IMR-90 (cell line): ENCODE measurements at regions not wholly inside any gene's neighbourhood (a gene's known extent, or its start where the extent isn't known, plus 50 kb on each side); places are given as distances from the start of the nearest gene placed in this dataset.

Experiments
- ATAC-seq: fragments of 200-7000 bp; cut with Tn5 transposase; 2 replicates; pipeline ENCODE4 v1.9.1; 2020; ENCODE audit warnings: low read depth, mild to moderate bottlenecking, moderate library complexity
- BruUV-seq: library from RNA; stranded (reverse); fragments of 400-500 nt; replicated peaks from 2 replicates; lab custom pipeline; 2021; lab: Mats Ljungman, UMichigan
- CTCF ChIA-PET: fragments of 300-600 bp; formaldehyde crosslinking; extraction: SDS; loops from one replicate; lab custom pipeline; 2021; ENCODE audit warnings: antibody characterized with exemption; lab: Yijun Ruan, JAX
- POLR2A ChIA-PET: fragments of 300-600 bp; sonication (Branson Sonifier 250); formaldehyde crosslinking; loops from one replicate; lab custom pipeline; 2022; ENCODE audit warnings: antibody characterized with exemption; ENCODE audit not compliant: unreplicated experiment; lab: Charles Lee
- DNase-seq: peaks from one replicate; pipeline ENCODE4 v3.0.0; 2013
- H2AFZ ChIP-seq: replicated peaks from 2 replicates; pipeline ENCODE3; 2013; ENCODE audit warnings: low read length, mild to moderate bottlenecking; ENCODE audit not compliant: poor library complexity
- H2AK5ac ChIP-seq: 2 replicates; pipeline ENCODE4 v1.6.1; 2013; ENCODE audit warnings: low read depth, low read length, inconsistent platforms
- H2AK9ac ChIP-seq: replicated peaks from 2 replicates; pipeline ENCODE3; 2013; ENCODE audit warnings: mild to moderate bottlenecking, low read depth, low read length, moderate library complexity; ENCODE audit not compliant: poor library complexity
- H2BK120ac ChIP-seq: 2 replicates; pipeline ENCODE4 v1.6.1; 2013; ENCODE audit warnings: low read depth, low read length, inconsistent platforms
- H2BK15ac ChIP-seq: 3 replicates; pipeline ENCODE4 v1.6.1; 2013; ENCODE audit warnings: low read depth, low read length, inconsistent platforms
- H2BK20ac ChIP-seq: 2 replicates; pipeline ENCODE4 v1.6.1; 2013; ENCODE audit warnings: low read depth, mild to moderate bottlenecking, inconsistent platforms, low read length, moderate library complexity
- H2BK5ac ChIP-seq: 2 replicates; pipeline ENCODE4 v1.6.1; 2013; ENCODE audit warnings: mild to moderate bottlenecking, low read depth, low read length, inconsistent platforms; ENCODE audit not compliant: poor library complexity, severe bottlenecking
- H3K14ac ChIP-seq: replicated peaks from 2 replicates; pipeline ENCODE4 v1.6.1; 2013; ENCODE audit warnings: low read depth, low read length, inconsistent platforms
- H3K18ac ChIP-seq: 2 replicates; pipeline ENCODE4 v1.6.1; 2013; ENCODE audit warnings: low read depth, low read length, control low read depth
- H3K23ac ChIP-seq: 2 replicates; pipeline ENCODE4 v1.6.1; 2013; ENCODE audit warnings: low read depth, low read length, inconsistent platforms
- H3K27ac ChIP-seq: 2 replicates; pipeline ENCODE4 v1.5.1; 2013; ENCODE audit warnings: mild to moderate bottlenecking, control low read depth, low read length; ENCODE audit not compliant: insufficient read depth
- H3K27me3 ChIP-seq: 2 replicates; pipeline ENCODE4 v1.6.1; 2013; ENCODE audit warnings: low read length; ENCODE audit not compliant: control insufficient read depth, insufficient read depth
- H3K36me3 ChIP-seq: 2 replicates; pipeline ENCODE4 v1.6.1; 2013; ENCODE audit warnings: low read length, mixed read lengths; ENCODE audit not compliant: control insufficient read depth, insufficient read depth
- H3K4ac ChIP-seq: 2 replicates; pipeline ENCODE4 v1.6.1; 2013; ENCODE audit warnings: low read depth, low read length, inconsistent platforms
- H3K4me1 ChIP-seq: 2 replicates; pipeline ENCODE4 v1.6.1; 2013; ENCODE audit warnings: low read length, mixed read lengths; ENCODE audit not compliant: control insufficient read depth, insufficient read depth
- H3K4me2 ChIP-seq: 2 replicates; pipeline ENCODE4 v1.6.1; 2013; ENCODE audit warnings: low read depth, mild to moderate bottlenecking, control low read depth, low read length, moderate library complexity
- H3K4me3 ChIP-seq: 2 replicates; pipeline ENCODE4 v1.5.1; 2013; ENCODE audit warnings: low read depth, mild to moderate bottlenecking, control low read depth, low read length, moderate library complexity; ENCODE audit not compliant: insufficient read depth
- H3K56ac ChIP-seq: 2 replicates; pipeline ENCODE4 v1.6.1; 2013; ENCODE audit warnings: low read length, inconsistent platforms; ENCODE audit not compliant: insufficient read depth; ENCODE audit errors: extremely low read depth
- H3K79me1 ChIP-seq, 2 experiments: 2 replicates each; pipeline ENCODE4 v1.6.1; 2013; ENCODE audit warnings: low read length in 2 of 2, inconsistent platforms in 1 of 2, low read depth in 1 of 2
- H3K9ac ChIP-seq: 2 replicates; pipeline ENCODE4 v1.6.1; 2013; ENCODE audit warnings: low read depth, low read length, control low read depth
- H3K9me1 ChIP-seq: 2 replicates; pipeline ENCODE4 v1.6.1; 2013; ENCODE audit warnings: low read length, inconsistent platforms; ENCODE audit not compliant: insufficient read depth
- H3K9me3 ChIP-seq: 2 replicates; pipeline ENCODE4 v1.6.1; 2013; ENCODE audit warnings: low read length; ENCODE audit not compliant: control insufficient read depth, insufficient read depth
- H4K20me1 ChIP-seq: 2 replicates; pipeline ENCODE4 v1.6.1; 2013; ENCODE audit warnings: low read length, inconsistent platforms; ENCODE audit not compliant: insufficient read depth
- H4K5ac ChIP-seq: 2 replicates; pipeline ENCODE4 v1.6.1; 2013; ENCODE audit warnings: mild to moderate bottlenecking, low read depth, low read length, control low read depth
- H4K8ac ChIP-seq, 2 experiments: 2 replicates each; pipeline ENCODE4 v1.6.1; 2013; ENCODE audit warnings: low read depth in 2 of 2, low read length in 2 of 2, control low read depth in 1 of 2, inconsistent platforms in 1 of 2
- H4K91ac ChIP-seq: 2 replicates; pipeline ENCODE4 v1.6.1; 2013; ENCODE audit warnings: low read depth, low read length, inconsistent platforms; ENCODE audit not compliant: insufficient read depth
- RCOR1 ChIP-seq: IDR thresholded peaks from 2 replicates; pipeline ENCODE4 v1.6.1; 2012; ENCODE audit warnings: mild to moderate bottlenecking, low read length, improper control_type of control experiment; ENCODE audit not compliant: insufficient replicate concordance
- WGBS, 2 experiments: methylation state at CpG; one replicate each; pipeline versions ENCODE4 v1.1.5 to v1.1.7; 2013; ENCODE audit warnings: missing lambda C conversion rate in 2 of 2; ENCODE audit not compliant: insufficient read length in 1 of 2; ENCODE audit errors: extremely low coverage in 2 of 2; 5-methylcytosine and 5-hydroxymethylcytosine counted together
- dilution Hi-C: fragments of 300-500 bp; cut with HindIII; formaldehyde crosslinking; loops from one replicate; pipeline ENCODE4 v1.14.3; 2018; ENCODE audit warnings: low sequenced_read_pairs; ENCODE audit not compliant: unreplicated experiment
- in situ Hi-C: fragments of 300-500 bp; cut with MboI; formaldehyde crosslinking; loops from 3 replicates; pipeline ENCODE4 v1.14.3; 2019; ENCODE audit warnings: low sequenced_read_pairs, inconsistent platforms, mixed read lengths
- intact Hi-C: fragments of 100-400 bp; cut with micrococcal nuclease; formaldehyde crosslinking; loops from 2 replicates; pipeline ENCODE4 v1.10.0; 2022
- TF ChIP-seq, protein P1 (sequence below): fragments of 150-350 bp; IDR thresholded peaks from 2 replicates; pipeline ENCODE4 v1.6.1; 2017; ENCODE audit warnings: mild to moderate bottlenecking, antibody characterized with exemption, low read length, low read depth

DNA sequence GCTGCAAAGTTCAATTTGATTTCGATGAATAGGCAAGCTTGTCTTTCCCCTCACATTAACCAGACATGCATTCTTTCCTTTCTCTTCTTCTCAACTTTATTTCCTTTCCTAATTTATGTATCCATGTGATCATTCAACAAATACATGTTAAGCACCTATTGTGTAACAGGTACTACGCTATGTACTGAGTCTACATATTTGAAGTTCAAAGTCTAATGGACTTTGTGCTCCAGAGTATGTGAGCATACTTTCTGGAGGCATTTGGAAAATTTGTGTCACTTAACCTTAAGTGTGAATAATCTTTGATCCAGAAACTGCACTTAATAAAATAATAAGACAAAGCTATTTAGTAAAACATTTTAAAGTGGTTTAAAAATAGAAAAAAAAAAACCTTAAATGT is 675.3 kb upstream of the CT83 start:
- POLR2A ChIA-PET: no interaction called here
- in situ Hi-C loops (no loop called here), intact Hi-C loops (no loop called here), dilution Hi-C loops (no loop called here)
- Histone ChIP-seq H3K4ac (no peak overlapping the region), H3K4me2 (no peak overlapping the region), H3K9me1 (no peaks in the 10 kb centered on the region), H3K14ac (no peak overlapping the region), H2AFZ (no peak overlapping the region), H3K23ac (no peak overlapping the region), H2AK9ac (no peak overlapping the region), H3K36me3 (no peaks in the 10 kb centered on the region), H3K27me3 (no peaks in the 10 kb centered on the region), H3K9ac (no peak overlapping the region), H3K9me3 (no peaks in the 10 kb centered on the region), H4K20me1 (no peaks in the 10 kb centered on the region), H4K5ac (no peak overlapping the region), H3K18ac (no peak overlapping the region), H2AK5ac (no peak overlapping the region), H3K4me3 (no peak overlapping the region), H3K79me1 (no peaks in the 10 kb centered on the region), H2BK120ac (no peak overlapping the region), H3K56ac (no peak overlapping the region), H2BK5ac (no peak overlapping the region), H2BK20ac (no peak overlapping the region), H2BK15ac (no peak overlapping the region), H4K91ac (no peak overlapping the region), H3K27ac (no peak overlapping the region), H3K4me1 (no peaks in the 10 kb centered on the region), H4K8ac (no peak overlapping the region)
- no peak for TF ChIP-seq RCOR1
- TF ChIP-seq, protein P1, sequence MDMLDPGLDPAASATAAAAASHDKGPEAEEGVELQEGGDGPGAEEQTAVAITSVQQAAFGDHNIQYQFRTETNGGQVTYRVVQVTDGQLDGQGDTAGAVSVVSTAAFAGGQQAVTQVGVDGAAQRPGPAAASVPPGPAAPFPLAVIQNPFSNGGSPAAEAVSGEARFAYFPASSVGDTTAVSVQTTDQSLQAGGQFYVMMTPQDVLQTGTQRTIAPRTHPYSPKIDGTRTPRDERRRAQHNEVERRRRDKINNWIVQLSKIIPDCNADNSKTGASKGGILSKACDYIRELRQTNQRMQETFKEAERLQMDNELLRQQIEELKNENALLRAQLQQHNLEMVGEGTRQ: no peak
- no CpG with 5 or more reads among the region's 2 CpGs for WGBS, 2 experiments
- no TSS peak for BruUV-seq
- ATAC-seq (no peak), DNase-seq (no peak)
- CTCF ChIA-PET: no interaction called here
